Liver (tissue), 3 donors: ENCODE measurements at regions not wholly inside any gene's neighbourhood (a gene's known extent, or its start where the extent isn't known, plus 50 kb on each side); places are given as distances from the start of the nearest gene placed in this dataset.

Source experiments
- EGR1 ChIP-seq, 2 donors: IDR thresholded peaks; 2 replicates each; pipeline ENCODE4 v1.6.1; 2016 to 2018; ENCODE audit warnings: antibody characterized with exemption in 2 of 2, low read depth in 2 of 2
- FOXA1 ChIP-seq: IDR thresholded peaks from 2 replicates; pipeline ENCODE4 v1.6.1; 2016; ENCODE audit warnings: antibody characterized with exemption
- FOXA2 ChIP-seq: IDR thresholded peaks from 2 replicates; pipeline ENCODE4 v1.6.1; 2016; ENCODE audit warnings: antibody characterized with exemption
- GABPA ChIP-seq, 2 donors: IDR thresholded peaks in 1 of 2; conservative IDR thresholded peaks in 1 of 2; 2 replicates each; pipeline ENCODE4 v1.6.1; 2016; ENCODE audit warnings: antibody characterized with exemption in 2 of 2, mild to moderate bottlenecking in 1 of 2, moderate library complexity in 1 of 2
- HNF4G ChIP-seq: IDR thresholded peaks from 2 replicates; pipeline ENCODE4 v1.6.1; 2016; ENCODE audit warnings: antibody characterized with exemption
- RAD21 ChIP-seq, 2 donors: IDR thresholded peaks; 2 replicates each; pipeline ENCODE4 v1.6.1; 2016; ENCODE audit warnings: antibody characterized with exemption in 2 of 2, mild to moderate bottlenecking in 2 of 2
- REST ChIP-seq: IDR thresholded peaks from 2 replicates; pipeline ENCODE4 v1.6.1; 2016; ENCODE audit warnings: antibody characterized with exemption, mild to moderate bottlenecking
- RXRA ChIP-seq, 2 donors: IDR thresholded peaks; 2 replicates each; pipeline ENCODE4 v1.6.1; 2017 to 2018; ENCODE audit warnings: antibody characterized with exemption in 2 of 2, mild to moderate bottlenecking in 1 of 2
- SP1 ChIP-seq: IDR thresholded peaks from 2 replicates; pipeline ENCODE4 v1.6.1; 2018; ENCODE audit warnings: antibody characterized with exemption, mild to moderate bottlenecking
- TAF1 ChIP-seq: conservative IDR thresholded peaks from 2 replicates; pipeline ENCODE4 v1.6.1; 2016; ENCODE audit warnings: antibody characterized with exemption, mild to moderate bottlenecking
- ZBTB33 ChIP-seq: IDR thresholded peaks from 2 replicates; pipeline ENCODE4 v1.6.1; 2016; ENCODE audit warnings: antibody characterized with exemption
- TF ChIP-seq, protein P1 (sequence below): fragments of 150-350 bp; IDR thresholded peaks from 2 replicates; pipeline ENCODE4 v1.5.1; 2017; ENCODE audit warnings: improper control_type of control experiment, low read depth, low read length; ENCODE audit not compliant: missing input control
- TF ChIP-seq, protein P2 (sequence below): IDR thresholded peaks from 2 replicates; pipeline ENCODE4 v1.6.1; 2016; ENCODE audit warnings: antibody characterized with exemption
- TF ChIP-seq, protein P3 (sequence below): IDR thresholded peaks from 2 replicates; pipeline ENCODE4 v1.6.1; 2016; ENCODE audit warnings: antibody characterized with exemption
- donor health status: healthy.
- donor health status: healthy.

- TF ChIP-seq HNF4G (no peak), RAD21 (IDR thresholded peaks at IDR 0.05) (no peak), REST (no peak), TAF1 (no peak), SP1 (no peak), FOXA1 (no peak), ZBTB33 (no peak), GABPA (IDR thresholded peaks at IDR 0.05 in 1 of 2, conservative IDR thresholded peaks at IDR 0.05 in 1 of 2) (no peak), FOXA2 (no peak), EGR1 (IDR thresholded peaks at IDR 0.05; ENCODE audit: low read depth in 2 of 2) (no peak), RXRA (IDR thresholded peaks at IDR 0.05) (no peak)
- TF ChIP-seq, protein P1, sequence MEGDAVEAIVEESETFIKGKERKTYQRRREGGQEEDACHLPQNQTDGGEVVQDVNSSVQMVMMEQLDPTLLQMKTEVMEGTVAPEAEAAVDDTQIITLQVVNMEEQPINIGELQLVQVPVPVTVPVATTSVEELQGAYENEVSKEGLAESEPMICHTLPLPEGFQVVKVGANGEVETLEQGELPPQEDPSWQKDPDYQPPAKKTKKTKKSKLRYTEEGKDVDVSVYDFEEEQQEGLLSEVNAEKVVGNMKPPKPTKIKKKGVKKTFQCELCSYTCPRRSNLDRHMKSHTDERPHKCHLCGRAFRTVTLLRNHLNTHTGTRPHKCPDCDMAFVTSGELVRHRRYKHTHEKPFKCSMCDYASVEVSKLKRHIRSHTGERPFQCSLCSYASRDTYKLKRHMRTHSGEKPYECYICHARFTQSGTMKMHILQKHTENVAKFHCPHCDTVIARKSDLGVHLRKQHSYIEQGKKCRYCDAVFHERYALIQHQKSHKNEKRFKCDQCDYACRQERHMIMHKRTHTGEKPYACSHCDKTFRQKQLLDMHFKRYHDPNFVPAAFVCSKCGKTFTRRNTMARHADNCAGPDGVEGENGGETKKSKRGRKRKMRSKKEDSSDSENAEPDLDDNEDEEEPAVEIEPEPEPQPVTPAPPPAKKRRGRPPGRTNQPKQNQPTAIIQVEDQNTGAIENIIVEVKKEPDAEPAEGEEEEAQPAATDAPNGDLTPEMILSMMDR = no peak
- TF ChIP-seq, protein P2, sequence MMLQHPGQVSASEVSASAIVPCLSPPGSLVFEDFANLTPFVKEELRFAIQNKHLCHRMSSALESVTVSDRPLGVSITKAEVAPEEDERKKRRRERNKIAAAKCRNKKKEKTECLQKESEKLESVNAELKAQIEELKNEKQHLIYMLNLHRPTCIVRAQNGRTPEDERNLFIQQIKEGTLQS = no peak
- TF ChIP-seq, protein P3, sequence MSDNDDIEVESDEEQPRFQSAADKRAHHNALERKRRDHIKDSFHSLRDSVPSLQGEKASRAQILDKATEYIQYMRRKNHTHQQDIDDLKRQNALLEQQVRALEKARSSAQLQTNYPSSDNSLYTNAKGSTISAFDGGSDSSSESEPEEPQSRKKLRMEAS = no peak
Observed at GRCh38 chr22:49619301-49619700, 208.4 kb downstream of the BRD1 start.
